Tibial nerve (tissue), 4 donors: ENCODE measurements at regions not wholly inside any gene's neighbourhood (a gene's known extent, or its start where the extent isn't known, plus 50 kb on each side); places are given as distances from the start of the nearest gene placed in this dataset.

Source experiments
- DNase-seq, 2 donors: peaks; one replicate each; pipeline ENCODE4 v3.0.0-alpha.2; 2019; ENCODE audit warnings: low spot score in 2 of 2
- H3K27ac ChIP-seq, 4 donors: fragments of 200-600 bp; sonication (generic) in 3 of 4; one replicate each; pipeline ENCODE4 v1.5.1; 2017 to 2019; ENCODE audit warnings: mild to moderate bottlenecking in 1 of 4
- H3K27me3 ChIP-seq, 2 donors: fragments of 200-600 bp; sonication (generic) in 1 of 2; one replicate each; pipeline versions ENCODE4 v1.5.1 to v1.6.0; 2017 to 2019
- H3K36me3 ChIP-seq, 3 donors: fragments of 200-600 bp; sonication (generic); one replicate each; pipeline ENCODE4 v1.5.1; 2018 to 2019
- H3K4me1 ChIP-seq, 4 donors: fragments of 200-600 bp; sonication (generic) in 3 of 4; one replicate each; pipeline ENCODE4 v1.5.1; 2017 to 2019
- H3K4me3 ChIP-seq, 4 donors: fragments of 200-600 bp; sonication (generic) in 3 of 4; one replicate each; pipeline ENCODE4 v1.5.1; 2017 to 2019; ENCODE audit warnings: mild to moderate bottlenecking in 1 of 4, moderate library complexity in 1 of 4
- H3K9me3 ChIP-seq, 4 donors: fragments of 200-600 bp; sonication (generic) in 3 of 4; one replicate each; pipeline ENCODE4 v1.5.1; 2017 to 2019
- CTCF ChIP-seq, 5 experiments: fragments of 200-600 bp in 3 of 5; fragments of 450-650 bp in 2 of 5; sonication (generic) in 3 of 5; IDR thresholded peaks; one replicate each; pipeline ENCODE4 v1.5.1; 2016 to 2019; ENCODE audit warnings: antibody characterized with exemption in 5 of 5, mild to moderate bottlenecking in 3 of 5, moderate library complexity in 2 of 5
- EP300 ChIP-seq, 2 donors: sonication (generic); formaldehyde crosslinking; IDR thresholded peaks; one replicate each; pipeline ENCODE4 v1.6.1; 2017; ENCODE audit warnings: antibody characterized with exemption in 2 of 2, mild to moderate bottlenecking in 1 of 2
- POLR2A ChIP-seq, 2 donors: fragments of 450-650 bp; IDR thresholded peaks; one replicate each; pipeline ENCODE4 v1.6.1; 2017; ENCODE audit warnings: antibody characterized with exemption in 2 of 2, mild to moderate bottlenecking in 2 of 2, moderate library complexity in 2 of 2
- WGBS, 2 donors: methylation state at CpG; one replicate each; pipeline ENCODE4 v1.1.5; 2018; 5-methylcytosine and 5-hydroxymethylcytosine counted together

- no peaks in the 10 kb centered on the region for H3K27me3 ChIP-seq
- H3K36me3 ChIP-seq = no peaks in the 10 kb centered on the region
- no peak for DNase-seq
- TF ChIP-seq CTCF (IDR thresholded peaks at IDR 0.05) (no peak), POLR2A (IDR thresholded peaks at IDR 0.05) (no peak), EP300 (IDR thresholded peaks at IDR 0.05) (no peak)
- WGBS, 2 donors = 34 to 45% methylated on average over 3 of the region's 3 CpGs
- no peaks in the 10 kb centered on the region for H3K4me1 ChIP-seq
- H3K27ac ChIP-seq = no peak overlapping the region
- H3K9me3 ChIP-seq = no peaks in the 10 kb centered on the region
- no peak overlapping the region for H3K4me3 ChIP-seq
These were observed 859.2 kb upstream of the SEMA6D start for GRCh38 chr15:46858150-46858549.

GRCh38 chr15:46861796-46862195 is 855.5 kb upstream of the SEMA6D start:
- H3K27ac ChIP-seq = no peak overlapping the region

GRCh38 chr15:46865155-46865554 is 852.1 kb upstream of the SEMA6D start:
- Histone ChIP-seq H3K27ac (no peak overlapping the region), H3K4me3 (no peak overlapping the region), H3K27me3 (no peaks in the 10 kb centered on the region), H3K9me3 (no peaks in the 10 kb centered on the region), H3K4me1 (no peaks in the 10 kb centered on the region), H3K36me3 (no peaks in the 10 kb centered on the region)
- DNase-seq = no peak
- 62 to 69% methylated on average over 6 of the region's 6 CpGs for WGBS, 2 donors
- TF ChIP-seq EP300 (IDR thresholded peaks at IDR 0.05) = no peak
- no peak for TF ChIP-seq POLR2A (IDR thresholded peaks at IDR 0.05)
- no peak for TF ChIP-seq CTCF (IDR thresholded peaks at IDR 0.05)

More at GRCh38 chr15:46861796-46862195, 855.5 kb upstream of the SEMA6D start:
- DNase-seq = no peak
- H3K9me3 ChIP-seq = no peaks in the 10 kb centered on the region
- WGBS, 2 donors = 87 to 92% methylated on average over 2 of the region's 2 CpGs
- no peaks in the 10 kb centered on the region for H3K36me3 ChIP-seq
- H3K27me3 ChIP-seq = no peaks in the 10 kb centered on the region
- H3K4me1 ChIP-seq = no peaks in the 10 kb centered on the region
- no peak for TF ChIP-seq CTCF (IDR thresholded peaks at IDR 0.05)
- no peak for TF ChIP-seq POLR2A (IDR thresholded peaks at IDR 0.05)
- no peak for TF ChIP-seq EP300 (IDR thresholded peaks at IDR 0.05)
- no peak overlapping the region for H3K4me3 ChIP-seq

GRCh38 chr15:46872286-46872980 is 844.9 kb upstream of the SEMA6D start:
- TF ChIP-seq EP300 (IDR thresholded peaks at IDR 0.05) (no peak), POLR2A (IDR thresholded peaks at IDR 0.05) (no peak), CTCF (IDR thresholded peaks at IDR 0.05) (no peak)
- Histone ChIP-seq H3K27ac (no peak overlapping the region), H3K4me3 (no peak overlapping the region), H3K9me3 (no peaks in the 10 kb centered on the region), H3K4me1 (no peaks in the 10 kb centered on the region), H3K36me3 (no peaks in the 10 kb centered on the region), H3K27me3 (no peaks in the 10 kb centered on the region)
- 49% methylated on average over 5 of the region's 5 CpGs for WGBS, 2 donors
- DNase-seq = no peak

- H3K27me3 ChIP-seq = no peaks in the 10 kb centered on the region
- H3K36me3 ChIP-seq = no peaks in the 10 kb centered on the region
- no peaks in the 10 kb centered on the region for H3K4me1 ChIP-seq
- no peaks in the 10 kb centered on the region for H3K9me3 ChIP-seq
- H3K4me3 ChIP-seq = no peak overlapping the region
- no peak for TF ChIP-seq EP300 (IDR thresholded peaks at IDR 0.05)
- TF ChIP-seq CTCF (IDR thresholded peaks at IDR 0.05) = no peak
- no peak for TF ChIP-seq POLR2A (IDR thresholded peaks at IDR 0.05)
- DNase-seq = no peak
- WGBS, 2 donors = 72 to 81% methylated on average over 2 of the region's 2 CpGs
- no peak overlapping the region for H3K27ac ChIP-seq
These were observed 844.3 kb upstream of the SEMA6D start for GRCh38 chr15:46872981-46873330.
